ENCODE measurements at regions not wholly inside any gene's neighbourhood (a gene's known extent, or its start where the extent isn't known, plus 50 kb on each side); places are given as distances from the start of the nearest gene placed in this dataset.

DNA sequence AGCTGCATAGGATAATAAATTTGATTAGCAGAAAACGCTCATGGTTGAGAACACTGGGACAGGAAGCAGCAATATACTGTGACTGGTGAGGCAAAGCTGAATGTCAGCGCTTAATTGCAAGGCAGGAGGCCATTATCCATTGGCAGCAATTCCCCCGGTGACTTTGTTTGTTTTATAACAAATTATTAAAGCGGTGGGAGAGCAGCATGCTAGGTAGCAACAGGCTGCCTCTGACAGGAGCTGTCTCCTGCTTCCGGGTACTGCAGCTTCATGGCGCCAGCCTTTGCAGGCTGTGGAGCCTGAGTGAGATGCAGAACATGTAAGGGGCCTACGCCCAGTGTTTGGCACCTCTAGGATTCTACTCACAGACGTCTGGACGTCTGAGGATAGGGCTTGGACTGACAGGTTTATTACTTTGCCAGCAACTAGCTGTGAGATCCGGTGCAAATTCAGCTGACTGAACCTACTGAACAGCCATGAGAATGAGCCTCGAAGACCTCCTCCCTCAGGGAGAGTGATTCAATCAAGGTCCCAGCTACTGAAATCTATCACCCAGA, 82.1 kb upstream of the SSTR1 start:
- no peak for TF ChIP-seq POLR2A (IDR thresholded peaks at IDR 0.05)
- TF ChIP-seq, protein P1, sequence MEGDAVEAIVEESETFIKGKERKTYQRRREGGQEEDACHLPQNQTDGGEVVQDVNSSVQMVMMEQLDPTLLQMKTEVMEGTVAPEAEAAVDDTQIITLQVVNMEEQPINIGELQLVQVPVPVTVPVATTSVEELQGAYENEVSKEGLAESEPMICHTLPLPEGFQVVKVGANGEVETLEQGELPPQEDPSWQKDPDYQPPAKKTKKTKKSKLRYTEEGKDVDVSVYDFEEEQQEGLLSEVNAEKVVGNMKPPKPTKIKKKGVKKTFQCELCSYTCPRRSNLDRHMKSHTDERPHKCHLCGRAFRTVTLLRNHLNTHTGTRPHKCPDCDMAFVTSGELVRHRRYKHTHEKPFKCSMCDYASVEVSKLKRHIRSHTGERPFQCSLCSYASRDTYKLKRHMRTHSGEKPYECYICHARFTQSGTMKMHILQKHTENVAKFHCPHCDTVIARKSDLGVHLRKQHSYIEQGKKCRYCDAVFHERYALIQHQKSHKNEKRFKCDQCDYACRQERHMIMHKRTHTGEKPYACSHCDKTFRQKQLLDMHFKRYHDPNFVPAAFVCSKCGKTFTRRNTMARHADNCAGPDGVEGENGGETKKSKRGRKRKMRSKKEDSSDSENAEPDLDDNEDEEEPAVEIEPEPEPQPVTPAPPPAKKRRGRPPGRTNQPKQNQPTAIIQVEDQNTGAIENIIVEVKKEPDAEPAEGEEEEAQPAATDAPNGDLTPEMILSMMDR (IDR thresholded peaks at IDR 0.05): no peak
